ENCODE measurements at regions not wholly inside any gene's neighbourhood (a gene's known extent, or its start where the extent isn't known, plus 50 kb on each side); places are given as distances from the start of the nearest gene placed in this dataset.

GRCh38 chr2:177327009-177327408 is 62.5 kb upstream of the NFE2L2 start:
- TF ChIP-seq CTCF (IDR thresholded peaks at IDR 0.05) (no peak), POLR2A (IDR thresholded peaks at IDR 0.05) (no peak)
